GM21423 (cell line): ENCODE measurements at regions not wholly inside any gene's neighbourhood (a gene's known extent, or its start where the extent isn't known, plus 50 kb on each side); places are given as distances from the start of the nearest gene placed in this dataset.
A peak's percentile ranks its signal among the peaks of the same experiment; 100 is the strongest.
"Not testable (repeated sequence)": the region's sequence is repeated elsewhere in the genome, so short reads cannot be mapped to it uniquely, and the experiment has no call there.

Experiments used
- ATAC-seq: cut with Tn5 transposase; IDR thresholded peaks from one replicate; pipeline ENCODE4 v1.9.1; 2021; ENCODE audit warnings: mild to moderate bottlenecking, moderate library complexity; ENCODE audit not compliant: unreplicated experiment

DNA sequence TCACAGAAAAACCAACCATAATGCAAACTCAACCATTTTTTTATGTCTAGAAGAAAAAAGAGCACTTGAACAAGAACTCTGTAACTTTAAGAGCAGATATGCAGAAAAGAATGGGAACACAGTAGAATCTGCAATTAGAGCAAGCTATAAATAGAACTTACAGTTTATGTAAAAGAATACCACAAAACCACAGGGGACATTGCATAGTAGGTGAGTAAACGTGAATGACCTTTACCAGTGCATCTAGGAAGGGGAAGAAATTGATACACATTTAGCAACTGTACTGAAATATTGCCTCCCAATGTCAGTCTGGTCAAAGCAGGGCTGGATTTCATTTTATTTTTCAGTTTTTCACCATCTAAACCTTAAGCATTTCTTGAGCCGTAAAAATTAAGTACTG, 242.2 kb upstream of the EDNRB start:
- no peak for ATAC-seq

DNA sequence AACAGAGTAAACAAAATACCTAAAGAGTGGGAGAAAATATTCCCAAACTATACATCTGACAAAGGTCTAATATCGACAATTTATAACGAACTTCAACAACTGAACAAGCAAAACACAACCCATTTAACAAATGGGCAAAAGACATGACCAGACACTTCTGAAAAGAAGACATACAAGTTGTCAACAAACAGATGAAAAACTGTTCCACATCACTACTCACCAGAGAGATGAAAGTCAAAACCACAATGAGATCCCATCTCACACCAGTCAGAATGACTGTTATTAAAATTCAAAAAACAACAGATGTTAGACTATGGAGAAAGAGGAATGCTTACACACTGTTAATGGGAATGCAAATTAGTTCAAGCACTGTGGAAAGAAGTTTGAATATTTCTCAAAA, 233.8 kb upstream of the EDNRB start:
- no peak for ATAC-seq

DNA sequence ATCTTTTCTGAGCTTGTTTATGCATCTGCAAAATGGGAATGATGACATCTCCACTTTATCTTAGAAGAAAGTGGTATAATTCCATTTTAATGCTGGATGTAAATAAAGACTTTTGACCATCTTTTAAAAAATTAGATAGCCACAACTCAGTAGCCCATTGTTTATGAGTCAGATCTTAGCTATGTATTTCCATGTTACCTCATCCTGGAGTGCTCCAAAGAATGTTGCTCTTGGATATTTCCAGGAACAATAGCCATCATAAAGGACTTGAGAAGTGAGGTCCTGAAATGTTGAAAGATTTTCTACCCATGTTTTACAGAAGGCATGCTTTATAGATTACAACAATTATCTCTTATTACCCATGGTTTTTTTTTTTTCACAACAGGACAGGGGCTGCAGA, 229.3 kb upstream of the EDNRB start:
- ATAC-seq: no peak

DNA sequence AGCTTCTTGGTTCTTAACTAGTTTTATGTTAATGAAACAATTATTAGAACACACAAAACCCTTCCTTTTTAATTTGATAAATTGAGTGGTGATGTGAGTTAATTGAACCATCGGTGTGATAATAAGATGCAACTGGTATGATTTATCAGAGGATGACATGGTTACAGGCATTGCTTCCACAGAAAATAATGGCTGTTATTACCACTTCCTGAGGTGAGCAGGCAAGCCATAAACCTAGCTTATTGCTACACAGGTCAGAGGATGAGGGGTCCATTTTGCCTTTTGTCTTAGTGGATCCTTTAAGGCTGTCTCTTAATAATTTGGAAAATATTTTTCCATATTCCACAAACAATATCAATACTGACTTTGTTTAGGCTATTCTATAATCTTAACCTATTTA, 226.6 kb upstream of the EDNRB start:
- ATAC-seq: no peak

DNA sequence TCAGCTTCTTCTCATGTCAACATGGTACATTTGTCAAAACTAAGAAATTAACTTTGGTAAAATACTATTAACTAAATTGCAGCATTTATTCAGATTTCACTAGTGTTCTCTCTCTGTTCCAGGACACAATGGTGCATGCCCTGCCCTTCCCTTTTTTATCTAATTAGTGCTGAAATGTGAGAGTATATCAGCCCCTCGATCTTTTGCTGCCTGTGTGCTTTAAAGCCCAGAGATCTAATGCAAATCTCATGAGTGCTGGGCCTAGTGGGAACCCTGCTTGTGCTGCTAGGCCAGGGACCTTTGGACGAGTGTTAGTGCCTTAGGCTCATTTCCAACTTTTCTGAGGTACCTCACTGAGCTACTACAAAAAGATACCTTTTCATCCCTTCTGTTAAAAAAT, 221.1 kb upstream of the EDNRB start:
- no peak for ATAC-seq

DNA sequence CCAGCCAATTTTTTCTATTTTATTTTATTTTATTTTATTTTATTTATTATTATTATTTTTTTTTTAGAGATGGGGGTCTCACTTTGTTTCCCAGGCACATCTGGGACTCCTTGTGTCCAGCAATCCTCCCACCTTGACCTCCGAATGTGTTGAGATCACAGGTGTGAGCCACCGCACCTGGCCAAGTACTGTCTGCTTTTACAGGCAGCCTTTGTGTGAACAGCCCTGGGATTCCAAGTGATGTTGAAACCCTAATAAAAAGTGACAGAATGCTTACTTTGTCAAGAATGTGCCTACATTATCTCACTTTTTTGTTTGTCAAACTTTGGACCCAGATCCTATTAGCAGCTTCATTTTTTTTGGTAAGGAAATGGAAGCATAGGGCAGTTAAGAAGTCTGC, 220.1 kb upstream of the EDNRB start:
- no peak for ATAC-seq

DNA sequence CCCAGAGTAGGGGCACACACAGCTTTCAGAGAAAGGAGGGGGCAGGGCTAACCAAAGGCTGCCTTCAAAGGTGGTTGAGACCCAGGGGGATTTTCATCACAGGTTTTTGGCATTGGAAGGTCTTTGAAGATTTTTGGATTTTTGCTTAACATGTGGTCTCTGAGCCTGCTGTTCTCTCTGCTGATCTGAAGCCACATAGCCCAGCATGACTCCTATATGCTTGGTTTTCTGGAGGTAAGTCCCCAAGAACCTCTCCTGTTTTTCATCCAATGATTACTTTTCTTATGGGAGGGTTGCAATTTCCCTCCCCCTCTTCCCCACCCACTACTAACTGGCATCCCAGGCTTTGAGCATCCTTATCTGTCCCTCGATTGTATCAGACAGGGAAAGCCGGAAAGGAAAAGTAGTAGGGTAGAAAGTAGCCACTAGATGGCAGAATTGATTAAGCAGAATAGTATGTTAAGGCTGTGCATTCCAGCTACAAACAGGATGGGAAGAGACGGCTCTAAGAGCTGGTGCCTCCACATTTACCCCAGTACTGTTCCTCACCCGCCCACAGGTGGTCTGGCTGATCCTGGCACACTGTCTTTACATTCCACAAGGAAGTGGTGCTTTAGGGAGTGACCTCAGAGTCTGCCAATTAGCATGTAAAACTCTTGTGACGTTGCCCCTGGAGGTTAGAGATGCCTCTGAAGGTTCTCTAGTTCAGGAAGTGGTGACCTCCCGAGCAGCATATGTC, 218.9 kb upstream of the EDNRB start:
- ATAC-seq: peak; percentile 87

DNA sequence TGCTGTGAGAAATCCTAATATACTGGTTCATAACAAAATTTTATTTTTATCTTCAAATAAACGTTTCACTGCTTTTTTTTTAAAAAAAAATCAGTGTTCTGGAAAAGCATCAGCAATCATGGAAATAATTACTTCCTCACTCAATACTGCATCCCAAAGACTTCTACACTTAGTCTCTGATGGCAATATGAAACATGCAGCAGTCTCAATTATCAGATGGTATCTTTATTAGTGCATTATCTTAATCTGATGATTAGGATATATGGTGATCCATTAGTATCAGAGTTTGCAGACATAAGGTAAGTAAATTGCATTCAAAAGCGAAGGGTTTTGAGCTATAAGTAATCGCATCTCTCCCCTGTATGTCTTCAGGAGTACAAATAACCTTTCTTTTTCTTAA, 218.3 kb upstream of the EDNRB start:
- no peak for ATAC-seq

DNA sequence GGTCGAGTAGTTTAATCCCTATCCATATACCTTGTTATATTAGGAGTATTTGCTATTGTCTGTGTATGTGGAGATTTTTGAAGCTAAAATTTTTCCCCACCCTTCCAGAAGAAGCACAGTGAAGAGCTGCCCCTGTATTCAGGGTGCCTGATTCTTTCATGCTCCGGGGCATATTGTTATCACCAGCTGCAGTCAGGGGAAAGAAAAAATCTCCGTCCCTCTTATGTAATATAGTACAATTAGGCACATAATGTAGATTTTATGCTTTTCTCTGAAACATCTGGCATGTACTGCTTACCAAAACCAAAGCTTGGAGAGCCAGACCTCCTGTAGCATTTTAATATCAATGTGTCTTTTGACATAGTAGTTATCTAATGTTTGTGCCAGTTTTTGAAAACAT, 214.9 kb upstream of the EDNRB start:
- no peak for ATAC-seq

DNA sequence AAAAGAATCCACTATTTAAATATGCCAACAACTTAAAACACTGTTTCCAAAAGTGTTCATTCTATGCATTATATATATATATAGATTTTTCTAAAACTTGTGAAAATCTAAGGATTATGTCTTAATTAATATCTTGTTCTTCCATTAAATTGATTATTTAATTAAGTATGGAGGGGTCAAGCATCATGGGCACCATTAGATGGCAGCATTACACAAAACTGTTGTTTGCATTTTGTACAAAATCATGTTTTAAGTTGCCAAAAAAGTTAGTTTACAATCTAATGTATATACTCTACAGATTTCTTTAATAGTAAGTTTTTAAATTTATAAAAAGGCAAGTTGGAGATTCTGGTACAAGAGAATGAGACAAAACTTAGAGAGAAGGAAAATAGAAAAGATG, 213.2 kb upstream of the EDNRB start:
- no peak for ATAC-seq

DNA sequence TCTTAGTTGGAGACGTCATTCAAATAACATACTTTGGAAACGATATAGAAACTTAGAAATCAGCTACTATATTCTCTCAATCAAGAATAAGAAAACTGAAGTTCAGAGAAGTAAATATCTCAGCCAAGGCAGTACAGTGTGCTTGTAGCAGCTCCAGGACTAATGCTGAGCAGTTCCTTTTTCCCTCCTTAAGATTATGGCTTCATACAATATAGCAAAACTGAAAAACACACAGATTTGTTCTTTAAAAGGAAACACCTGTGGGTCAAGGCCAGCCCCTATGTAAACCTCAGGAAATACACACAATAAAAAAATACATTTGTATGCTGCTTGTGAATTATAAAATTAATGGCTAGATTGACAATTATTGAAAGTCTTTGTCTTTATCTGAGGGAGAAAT, 212.7 kb upstream of the EDNRB start:
- no peak for ATAC-seq

DNA sequence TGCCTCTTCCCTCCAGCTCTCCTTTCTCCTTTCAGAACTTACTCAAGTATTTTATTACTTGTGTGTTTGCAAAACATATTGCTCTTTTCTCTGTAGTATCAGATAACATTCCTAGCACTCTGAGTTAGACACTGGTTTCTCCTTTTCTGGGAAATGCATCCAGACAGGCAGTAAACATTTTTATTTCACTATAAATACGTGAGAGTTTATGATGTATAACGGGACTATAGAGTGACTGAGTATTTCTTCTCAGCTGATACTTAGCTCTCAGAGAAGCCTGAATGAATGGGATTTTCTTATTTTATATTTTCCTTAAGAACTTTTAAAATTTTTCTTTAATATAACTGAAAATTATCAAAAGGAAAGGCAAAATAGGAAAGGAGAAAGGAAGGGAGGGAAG, 211.2 kb upstream of the EDNRB start:
- ATAC-seq: no peak

DNA sequence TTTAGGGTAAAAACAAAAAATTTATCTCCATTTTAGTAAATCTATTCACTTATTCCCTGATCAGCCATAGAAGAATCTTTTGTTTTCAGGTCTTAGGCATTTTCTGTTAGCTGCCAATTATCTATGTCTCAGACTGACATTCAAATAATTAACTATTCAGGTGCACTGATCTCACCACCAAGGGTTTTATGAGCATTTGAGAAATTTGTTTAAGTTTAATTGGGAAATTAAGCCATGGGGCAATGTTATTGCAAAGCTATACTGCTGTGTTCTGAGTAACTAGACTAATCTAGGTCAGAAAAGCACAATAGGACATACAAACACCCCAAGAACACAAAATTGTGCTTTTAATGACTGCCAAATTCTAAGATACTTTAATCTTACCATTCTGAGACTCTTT, 210.7 kb upstream of the EDNRB start:
- ATAC-seq: no peak

DNA sequence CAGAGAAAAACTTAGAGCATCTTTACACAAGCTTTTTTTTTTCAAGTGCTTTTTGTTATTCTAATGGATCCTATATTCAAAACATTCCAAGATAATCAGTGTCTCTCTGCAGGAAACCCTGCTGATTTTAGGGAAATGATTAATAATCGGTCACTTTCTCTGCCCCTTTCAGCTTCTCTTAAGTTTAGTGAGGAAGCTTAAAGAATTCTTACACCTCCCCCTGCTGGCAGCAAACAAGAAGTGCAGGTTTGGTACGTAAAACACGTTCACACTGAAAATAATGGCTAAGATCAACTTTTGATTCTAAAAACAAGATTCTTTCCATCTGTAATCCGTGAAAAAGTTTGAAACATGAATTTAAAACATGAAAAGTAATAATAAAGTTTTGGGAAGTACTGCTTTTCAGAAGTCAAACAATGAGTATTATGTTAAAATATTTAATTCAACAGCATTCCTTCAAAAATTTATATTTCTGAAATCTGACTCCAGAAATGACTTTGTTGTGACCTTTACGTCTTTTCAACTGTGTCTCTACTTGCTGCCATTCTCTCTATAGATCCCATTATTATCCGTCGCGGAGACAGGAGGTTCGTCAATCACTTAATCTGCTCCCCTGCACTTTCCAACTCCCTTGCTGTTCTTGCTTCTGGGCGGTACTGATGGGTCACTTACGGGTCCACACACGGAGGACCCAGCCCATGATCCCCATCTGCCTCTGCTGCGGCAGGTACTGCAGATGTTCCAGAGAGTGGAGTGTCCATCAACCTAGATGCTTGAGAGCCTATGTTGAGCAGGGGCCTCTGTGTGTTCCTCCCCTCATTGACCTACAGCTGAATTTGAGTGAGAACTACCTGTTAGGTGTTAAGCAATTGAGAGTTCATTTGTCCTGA, 203.1 kb upstream of the EDNRB start:
- peak; percentile 69 for ATAC-seq

DNA sequence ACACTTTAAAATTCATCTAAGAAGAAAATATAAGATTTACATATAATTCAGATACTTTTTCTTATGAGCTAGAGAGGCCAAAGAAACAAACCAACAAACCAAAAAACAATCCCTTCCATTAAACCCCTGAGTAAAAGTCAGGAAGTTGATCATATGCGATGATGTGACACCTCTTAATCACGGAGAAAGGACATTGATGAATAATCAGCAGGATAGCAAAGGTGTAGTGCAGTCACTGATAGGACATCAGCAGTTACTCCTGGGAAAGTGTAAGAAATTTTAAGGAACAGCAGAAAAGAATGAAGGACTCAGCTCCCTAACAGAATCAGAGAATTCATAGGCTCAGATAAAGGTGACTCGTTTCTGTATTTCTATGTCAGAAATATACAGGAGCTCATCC, 202.4 kb upstream of the EDNRB start:
- ATAC-seq: no peak

DNA sequence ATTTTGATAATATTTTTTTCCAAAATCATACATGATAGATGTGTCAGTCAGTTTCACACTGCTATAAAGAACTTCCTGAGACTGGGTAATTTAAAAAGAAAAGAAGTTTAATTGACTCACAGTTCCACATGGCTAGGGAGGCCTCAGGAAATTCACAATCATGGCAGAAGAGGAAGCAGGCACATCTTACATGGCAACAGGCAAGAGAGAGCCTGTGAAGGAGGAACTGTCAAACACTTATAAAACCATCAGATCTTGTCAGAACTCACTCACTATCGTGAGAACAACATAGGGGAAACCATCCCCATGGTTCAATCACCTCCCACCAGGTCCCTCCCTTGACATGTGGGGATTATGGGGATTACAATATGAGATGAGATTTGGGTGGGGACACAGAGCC, 201.5 kb upstream of the EDNRB start:
- ATAC-seq: not testable (repeated sequence)

DNA sequence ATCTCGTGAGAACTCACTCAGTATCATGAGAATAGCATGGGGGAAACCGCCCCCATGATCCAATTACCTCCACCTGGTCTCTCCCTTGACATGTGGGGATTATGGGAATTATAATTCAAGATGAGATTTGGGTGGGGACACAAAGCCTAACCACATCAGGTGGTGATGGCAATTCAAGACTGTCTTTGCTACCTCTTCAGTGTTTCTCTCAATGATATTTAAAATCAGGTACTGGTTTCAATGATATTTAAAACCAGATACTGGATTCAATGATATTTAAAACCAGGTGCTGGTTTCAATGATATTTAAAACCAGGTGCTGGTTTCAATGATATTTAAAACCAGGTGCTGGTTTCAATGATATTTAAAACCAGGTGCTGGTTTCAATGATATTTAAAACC, 198.4 kb upstream of the EDNRB start:
- not testable (repeated sequence) for ATAC-seq

DNA sequence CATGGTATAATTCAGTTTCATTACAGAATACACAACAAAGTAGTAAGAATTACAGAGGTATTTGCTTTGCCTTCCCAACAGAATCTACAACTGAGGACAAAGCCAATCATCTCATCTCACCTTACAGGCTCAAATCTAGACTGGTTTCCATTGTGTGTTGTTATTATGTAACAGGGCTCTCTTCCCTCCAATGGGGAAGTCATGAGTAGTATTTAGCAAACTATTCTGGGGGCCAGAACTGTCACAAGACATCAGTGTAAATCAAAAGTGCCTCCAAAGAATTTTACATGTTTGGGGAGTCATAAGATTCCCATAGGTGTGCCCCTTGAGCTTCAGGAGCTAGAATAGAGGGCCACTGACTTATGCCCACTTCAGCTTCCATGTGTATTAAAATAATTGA, 187.0 kb upstream of the EDNRB start:
- ATAC-seq: no peak

DNA sequence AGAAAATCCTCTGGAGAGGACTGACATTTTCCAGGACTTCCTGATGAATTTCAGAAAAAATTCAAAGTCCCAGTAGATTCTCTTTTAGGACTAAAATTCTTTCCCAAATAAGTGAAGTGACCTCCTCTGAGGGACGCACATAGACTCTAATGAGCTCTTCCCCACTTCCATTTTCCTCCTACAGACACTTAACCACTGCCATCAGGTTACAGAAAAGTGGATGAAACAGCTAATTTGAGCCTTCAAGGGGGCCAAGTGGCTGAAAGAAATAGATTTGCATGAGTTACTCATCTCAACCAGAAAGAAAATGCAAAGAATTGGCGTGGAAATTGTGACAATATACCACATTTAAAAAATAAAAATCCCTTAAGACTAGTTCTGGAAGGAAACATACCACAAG, 185.3 kb upstream of the EDNRB start:
- no peak for ATAC-seq

DNA sequence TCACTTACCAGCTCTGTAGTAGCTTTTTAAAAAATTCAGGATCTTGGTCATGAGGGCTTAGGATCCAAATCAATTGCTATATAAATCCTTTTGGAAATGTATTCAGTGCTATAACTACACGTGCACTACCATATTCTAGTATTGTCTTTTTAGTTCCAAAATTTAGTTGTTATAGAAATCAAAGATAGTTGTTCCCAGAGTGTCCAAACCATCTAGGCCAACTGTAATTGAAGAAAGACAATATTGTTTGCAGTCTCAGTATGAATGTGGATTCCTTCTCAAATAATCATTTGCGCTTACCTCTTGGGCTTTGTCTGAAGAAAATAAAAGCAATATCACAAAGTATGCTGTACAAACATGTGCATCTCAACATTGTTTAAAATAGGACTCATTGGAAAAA, 184.1 kb upstream of the EDNRB start:
- no peak for ATAC-seq

DNA sequence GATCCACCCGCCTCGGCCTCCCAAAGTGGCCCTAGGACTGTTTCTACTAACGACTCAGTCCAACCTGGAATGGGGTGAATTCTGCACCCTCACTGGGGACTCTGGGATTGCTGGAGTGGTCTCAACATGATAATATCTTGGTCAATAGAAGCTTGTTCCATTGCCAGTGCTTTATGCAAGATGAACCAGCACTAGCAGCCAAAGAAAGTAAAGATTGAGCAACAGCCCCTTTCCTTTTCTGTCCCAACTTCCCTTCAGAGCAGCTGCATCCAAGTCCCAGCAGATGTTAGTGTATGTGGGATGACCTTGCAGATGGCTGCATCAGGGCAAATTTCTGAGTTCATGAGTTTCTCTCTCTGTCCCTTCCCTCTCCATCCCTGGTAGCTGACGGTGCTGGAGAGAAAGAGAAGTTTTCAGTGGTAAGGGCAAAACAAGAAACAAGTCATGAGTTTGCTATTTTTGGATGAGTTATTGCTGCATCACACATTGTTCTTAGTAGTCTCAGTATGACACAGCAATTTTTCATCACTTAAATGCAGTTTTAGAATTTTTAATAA, 183.6 kb upstream of the EDNRB start:
- no peak for ATAC-seq

DNA sequence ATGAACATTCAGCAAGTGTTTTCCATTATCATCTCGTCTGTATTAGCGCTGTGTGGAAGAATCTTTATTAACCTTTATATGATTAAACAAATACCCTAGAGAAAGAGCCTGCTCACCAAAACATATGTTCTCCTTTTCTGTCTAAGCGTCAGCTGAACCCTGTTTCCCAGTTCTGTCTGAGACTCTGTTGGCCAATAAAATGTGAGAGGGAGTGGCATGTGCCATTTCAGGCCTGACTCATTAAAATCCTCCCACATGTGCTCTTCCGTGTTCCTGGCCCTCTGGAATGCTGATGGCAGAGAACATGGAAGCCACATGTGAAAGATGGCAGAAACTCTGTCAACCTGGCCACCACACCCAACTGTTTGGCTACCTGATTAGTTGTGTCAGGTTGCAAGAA, 181.9 kb upstream of the EDNRB start:
- ATAC-seq: no peak
